ENCODE measurements at regions not wholly inside any gene's neighbourhood (a gene's known extent, or its start where the extent isn't known, plus 50 kb on each side); places are given as distances from the start of the nearest gene placed in this dataset.

DNA sequence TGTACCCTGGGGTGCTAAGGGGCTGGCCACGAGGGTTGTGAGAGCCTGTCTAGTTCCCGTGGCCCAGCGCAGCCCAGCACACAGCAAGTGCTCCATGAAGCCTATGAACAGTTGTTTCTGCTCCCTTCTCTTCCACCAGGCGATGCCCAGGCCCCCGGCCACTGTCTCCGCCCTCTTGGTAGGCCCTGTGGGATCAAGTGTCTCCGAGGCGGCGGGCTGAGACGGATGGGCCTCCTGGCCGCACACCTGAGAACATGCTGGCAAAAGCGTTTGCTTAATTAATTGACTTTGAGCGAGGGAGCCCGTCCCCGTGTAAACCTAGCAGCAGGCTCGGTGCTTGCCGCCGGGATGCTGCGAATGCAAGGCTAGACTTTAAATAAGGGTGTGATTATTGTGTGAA, 129.7 kb upstream of the GSE1 start:
- Histone ChIP-seq H3K79me2 (ENCODE audit: low read depth) (no peaks in the 10 kb centered on the region), H4K20me1 (ENCODE audit: insufficient read depth) (no peaks in the 10 kb centered on the region), H3K4me3 (no peak overlapping the region), H2AFZ (no peak overlapping the region), H3K27me3 (ENCODE audit: insufficient read depth, low read depth) (no peaks in the 10 kb centered on the region), H3K9me3 (ENCODE audit: insufficient read depth, low read depth) (no peaks in the 10 kb centered on the region), H3K27ac (no peak overlapping the region), H3K4me2 (no peak overlapping the region), H3F3A (ENCODE audit: insufficient read depth, low read depth) (peaks cover 17% of the 10 kb centered on the region), H3K36me3 (ENCODE audit: low read depth) (no peaks in the 10 kb centered on the region), H3K4me1 (replicated peaks; ENCODE audit: insufficient read depth) (peaks cover 22% of the 10 kb centered on the region), H3K9me2 (ENCODE audit: insufficient read depth) (no peaks in the 10 kb centered on the region)
- intact Hi-C loops (cut with micrococcal nuclease; ENCODE audit: unreplicated experiment) = no loop called here
- ChIA-PET POLR2A (ENCODE audit: unreplicated experiment) (no interaction called here), CTCF (no interaction called here)
- no TSS peak for BruUV-seq (replicated peaks)
- TF ChIP-seq, protein P1, sequence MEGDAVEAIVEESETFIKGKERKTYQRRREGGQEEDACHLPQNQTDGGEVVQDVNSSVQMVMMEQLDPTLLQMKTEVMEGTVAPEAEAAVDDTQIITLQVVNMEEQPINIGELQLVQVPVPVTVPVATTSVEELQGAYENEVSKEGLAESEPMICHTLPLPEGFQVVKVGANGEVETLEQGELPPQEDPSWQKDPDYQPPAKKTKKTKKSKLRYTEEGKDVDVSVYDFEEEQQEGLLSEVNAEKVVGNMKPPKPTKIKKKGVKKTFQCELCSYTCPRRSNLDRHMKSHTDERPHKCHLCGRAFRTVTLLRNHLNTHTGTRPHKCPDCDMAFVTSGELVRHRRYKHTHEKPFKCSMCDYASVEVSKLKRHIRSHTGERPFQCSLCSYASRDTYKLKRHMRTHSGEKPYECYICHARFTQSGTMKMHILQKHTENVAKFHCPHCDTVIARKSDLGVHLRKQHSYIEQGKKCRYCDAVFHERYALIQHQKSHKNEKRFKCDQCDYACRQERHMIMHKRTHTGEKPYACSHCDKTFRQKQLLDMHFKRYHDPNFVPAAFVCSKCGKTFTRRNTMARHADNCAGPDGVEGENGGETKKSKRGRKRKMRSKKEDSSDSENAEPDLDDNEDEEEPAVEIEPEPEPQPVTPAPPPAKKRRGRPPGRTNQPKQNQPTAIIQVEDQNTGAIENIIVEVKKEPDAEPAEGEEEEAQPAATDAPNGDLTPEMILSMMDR (conservative IDR thresholded peaks at IDR 0.05) = no peak
- TF ChIP-seq EZH2 (IDR thresholded peaks at IDR 0.05; ENCODE audit: low read depth) = no peak
- no peak for DNase-seq

DNA sequence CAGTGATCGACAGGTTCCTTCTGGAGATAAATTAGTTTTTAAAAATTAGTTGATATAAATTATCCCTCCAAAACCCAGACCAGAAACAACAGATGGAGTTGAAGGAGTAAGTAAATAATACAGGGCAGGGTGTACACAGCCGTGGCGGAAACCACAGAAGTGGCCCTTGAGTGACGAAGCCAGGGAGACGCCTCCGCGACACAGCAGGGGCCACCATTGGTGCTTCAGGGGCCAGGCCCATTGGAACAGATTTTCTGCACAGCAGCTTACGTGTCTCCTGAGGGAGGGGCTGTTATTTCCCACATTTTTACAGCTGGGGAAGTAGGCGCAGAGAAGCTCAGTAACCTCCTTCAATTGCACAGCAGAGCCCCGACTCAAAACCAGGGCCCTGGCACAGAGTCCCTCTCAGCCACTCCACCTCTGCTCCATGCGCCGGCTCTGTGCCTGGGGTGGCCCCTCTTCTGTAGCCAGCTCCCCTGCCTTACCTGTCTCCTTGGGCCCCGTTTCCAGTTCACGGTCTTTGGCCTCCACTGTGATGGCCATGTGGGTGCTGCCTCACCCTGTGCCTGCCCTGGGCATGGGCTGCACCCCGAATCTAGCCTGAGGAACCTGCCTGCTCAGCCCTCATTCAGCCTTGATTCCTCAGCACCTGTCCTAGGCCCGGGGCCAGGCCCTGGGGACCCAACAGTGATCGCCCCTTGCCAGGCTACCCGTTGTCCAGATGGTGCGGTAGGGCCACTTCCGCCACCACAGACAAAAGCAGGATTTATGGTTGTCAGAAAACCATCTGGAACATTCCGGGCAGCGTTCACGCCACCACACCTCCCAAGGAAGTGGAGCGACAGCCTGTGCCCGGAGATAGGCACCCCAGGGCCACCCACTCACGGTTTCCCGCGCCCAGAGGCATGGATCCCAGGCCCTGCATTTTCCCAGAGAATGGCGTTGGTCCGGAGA, 128.5 kb upstream of the GSE1 start:
- Histone ChIP-seq H3K9me2 (ENCODE audit: insufficient read depth) (no peaks in the 10 kb centered on the region), H3K9me3 (ENCODE audit: insufficient read depth, low read depth) (no peaks in the 10 kb centered on the region), H3K27me3 (ENCODE audit: insufficient read depth, low read depth) (no peaks in the 10 kb centered on the region), H2AFZ (no peak overlapping the region), H3K79me2 (ENCODE audit: low read depth) (no peaks in the 10 kb centered on the region), H3F3A (ENCODE audit: insufficient read depth, low read depth) (peaks cover 14% of the 10 kb centered on the region), H3K4me1 (replicated peaks; ENCODE audit: insufficient read depth) (peaks cover 22% of the 10 kb centered on the region), H3K4me3 (no peak overlapping the region), H3K4me2 (no peak overlapping the region), H3K36me3 (ENCODE audit: low read depth) (no peaks in the 10 kb centered on the region), H3K27ac (no peak overlapping the region), H4K20me1 (ENCODE audit: insufficient read depth) (no peaks in the 10 kb centered on the region)
- intact Hi-C loops (cut with micrococcal nuclease; ENCODE audit: unreplicated experiment) = no loop called here
- POLR2A ChIA-PET (ENCODE audit: unreplicated experiment) = no interaction called here
- DNase-seq = no peak
- TF ChIP-seq, protein P1 (conservative IDR thresholded peaks at IDR 0.05) = no peak
- CTCF ChIA-PET = no interaction called here
- BruUV-seq (replicated peaks) = no TSS peak

DNA sequence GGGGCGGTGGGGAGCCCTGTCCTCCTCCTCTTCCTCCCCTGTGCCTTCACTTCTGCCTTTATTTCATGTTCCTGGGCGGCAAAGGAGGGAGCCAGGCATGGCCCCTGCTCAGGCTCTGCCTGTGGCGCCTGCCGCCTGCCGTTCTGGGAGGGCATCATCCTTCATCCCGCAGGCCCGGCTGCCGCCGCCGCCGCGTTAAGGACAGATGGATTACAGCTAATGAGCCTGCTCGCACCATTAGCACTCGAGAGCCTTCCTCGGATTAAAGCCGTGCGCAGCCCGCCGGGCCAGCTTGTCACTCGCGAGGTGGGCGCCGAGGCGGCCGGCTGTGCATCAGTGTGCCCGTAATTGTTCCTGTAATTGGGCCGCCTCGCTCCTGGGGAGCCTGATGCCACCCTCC, 127.7 kb upstream of the GSE1 start:
- Histone ChIP-seq H3K79me2 (ENCODE audit: low read depth) (no peaks in the 10 kb centered on the region), H3K27ac (no peak overlapping the region), H3K4me3 (no peak overlapping the region), H3K9me3 (ENCODE audit: insufficient read depth, low read depth) (no peaks in the 10 kb centered on the region), H3K4me2 (no peak overlapping the region), H2AFZ (no peak overlapping the region), H3F3A (ENCODE audit: insufficient read depth, low read depth) (peaks cover 10% of the 10 kb centered on the region), H4K20me1 (ENCODE audit: insufficient read depth) (no peaks in the 10 kb centered on the region), H3K27me3 (ENCODE audit: insufficient read depth, low read depth) (no peaks in the 10 kb centered on the region), H3K4me1 (replicated peaks; ENCODE audit: insufficient read depth) (peaks cover 17% of the 10 kb centered on the region), H3K9me2 (ENCODE audit: insufficient read depth) (no peaks in the 10 kb centered on the region), H3K36me3 (ENCODE audit: low read depth) (no peaks in the 10 kb centered on the region)
- POLR2A ChIA-PET (ENCODE audit: unreplicated experiment) = no interaction called here
- intact Hi-C loops (cut with micrococcal nuclease; ENCODE audit: unreplicated experiment) = no loop called here
- DNase-seq = no peak
- BruUV-seq (replicated peaks) = no TSS peak
- TF ChIP-seq, protein P1 (conservative IDR thresholded peaks at IDR 0.05) = no peak
- no peak for TF ChIP-seq EZH2 (IDR thresholded peaks at IDR 0.05; ENCODE audit: low read depth)
- CTCF ChIA-PET = no interaction called here

All from PC-9 (cell line).